ENCODE measurements at regions not wholly inside any gene's neighbourhood (a gene's known extent, or its start where the extent isn't known, plus 50 kb on each side); places are given as distances from the start of the nearest gene placed in this dataset.
A peak's percentile ranks its signal among the peaks of the same experiment; 100 is the strongest.

- no peak for ATAC-seq
Measured at GRCh38 chr16:64094181-64094965, 1027.5 kb downstream of the CDH11 start.

GRCh38 chr16:64092271-64092670, 1029.6 kb downstream of the CDH11 start:
- H3K36me3 ChIP-seq (ENCODE audit: control insufficient read depth, insufficient read depth, low read length): no peaks in the 10 kb centered on the region
- no peak for ATAC-seq
- no TSS peak for BruUV-seq (replicated peaks)
- ChIA-PET CTCF (no interaction called here), POLR2A (no interaction called here)
- no peaks in the 10 kb centered on the region for H3K4me1 ChIP-seq (ENCODE audit: control insufficient read depth, insufficient read depth, low read length)
- no peak overlapping the region for H3K4me3 ChIP-seq (ENCODE audit: low read depth in 2 of 2, low read length in 2 of 2)
- H3K9me3 ChIP-seq (ENCODE audit: control insufficient read depth, insufficient read depth, low read depth, low read length): no peaks in the 10 kb centered on the region
- in situ Hi-C loops (cut with HindIII; ENCODE audit: low pct_unique_long_range_greater_than_20kb, low sequenced_read_pairs) (no loop called here), intact Hi-C loops (cut with micrococcal nuclease; ENCODE audit: unreplicated experiment) (no loop called here)
- TF ChIP-seq TCF7L2 (IDR thresholded peaks at IDR 0.05; ENCODE audit: low read depth, low read length) (no peak), POLR2AphosphoS5 (IDR thresholded peaks at IDR 0.05; ENCODE audit: low read depth, low read length) (no peak), CTCF (IDR thresholded peaks at IDR 0.05) (no peak), REST (IDR thresholded peaks at IDR 0.05; ENCODE audit: insufficient read depth in 1 of 2, low read depth in 2 of 2, low read length in 1 of 2) (no peak), SIN3A (IDR thresholded peaks at IDR 0.05; ENCODE audit: borderline replicate concordance, insufficient read depth, low read depth, low read length) (no peak)
- H3K27ac ChIP-seq (ENCODE audit: low read length): no peak overlapping the region
- H3K27me3 ChIP-seq (ENCODE audit: control insufficient read depth, insufficient read depth, low read length): no peaks in the 10 kb centered on the region
- peak; percentile 36 for DNase-seq (ENCODE audit: low read depth, low spot score)

More at GRCh38 chr16:64094181-64094965, 1027.5 kb downstream of the CDH11 start:
- in situ Hi-C loops (cut with HindIII; ENCODE audit: low pct_unique_long_range_greater_than_20kb, low sequenced_read_pairs): no loop called here
- POLR2A ChIA-PET: no interaction called here
- no peak for TF ChIP-seq SIN3A (IDR thresholded peaks at IDR 0.05; ENCODE audit: borderline replicate concordance, insufficient read depth, low read depth, low read length)
- TF ChIP-seq REST (IDR thresholded peaks at IDR 0.05; ENCODE audit: insufficient read depth in 1 of 2, low read depth in 2 of 2, low read length in 1 of 2): no peak
- TF ChIP-seq TCF7L2 (IDR thresholded peaks at IDR 0.05; ENCODE audit: low read depth, low read length): no peak
- TF ChIP-seq POLR2AphosphoS5 (IDR thresholded peaks at IDR 0.05; ENCODE audit: low read depth, low read length): no peak
- no peak for TF ChIP-seq CTCF (IDR thresholded peaks at IDR 0.05)
- Histone ChIP-seq H3K36me3 (ENCODE audit: control insufficient read depth, insufficient read depth, low read length) (no peaks in the 10 kb centered on the region), H3K27ac (ENCODE audit: low read length) (no peak overlapping the region), H3K27me3 (ENCODE audit: control insufficient read depth, insufficient read depth, low read length) (no peaks in the 10 kb centered on the region), H3K4me3 (ENCODE audit: low read depth in 2 of 2, low read length in 2 of 2) (no peak overlapping the region), H3K4me1 (ENCODE audit: control insufficient read depth, insufficient read depth, low read length) (no peaks in the 10 kb centered on the region), H3K9me3 (ENCODE audit: control insufficient read depth, insufficient read depth, low read depth, low read length) (no peaks in the 10 kb centered on the region)
- no peak for DNase-seq (ENCODE audit: low read depth, low spot score)
- intact Hi-C loops (cut with micrococcal nuclease; ENCODE audit: unreplicated experiment): no loop called here
- CTCF ChIA-PET: no interaction called here
- BruUV-seq (replicated peaks): no TSS peak
